ENCODE measurements at regions not wholly inside any gene's neighbourhood (a gene's known extent, or its start where the extent isn't known, plus 50 kb on each side); places are given as distances from the start of the nearest gene placed in this dataset.

DNA sequence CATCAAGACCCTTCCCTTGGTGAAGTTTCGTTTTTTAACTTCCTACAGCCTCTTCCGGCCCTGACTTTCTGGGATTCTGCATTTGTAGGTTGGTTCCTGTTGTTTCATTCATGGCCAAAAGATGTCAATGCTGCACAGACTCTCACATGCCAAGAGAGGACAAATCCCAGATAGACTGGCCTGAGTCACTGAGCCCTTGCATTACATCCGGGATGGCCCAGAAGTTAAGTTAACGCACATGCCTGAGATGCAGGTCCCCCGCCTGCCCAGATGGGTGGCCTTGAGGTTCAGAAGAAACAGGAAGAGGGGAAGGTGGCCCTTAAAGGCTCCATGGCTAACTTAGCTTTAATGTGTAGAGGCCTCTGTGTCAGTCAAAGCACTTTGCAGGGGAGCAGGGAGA is 51.6 kb upstream of the SRGAP3 start:
- DNase-seq, result no peak

DNA sequence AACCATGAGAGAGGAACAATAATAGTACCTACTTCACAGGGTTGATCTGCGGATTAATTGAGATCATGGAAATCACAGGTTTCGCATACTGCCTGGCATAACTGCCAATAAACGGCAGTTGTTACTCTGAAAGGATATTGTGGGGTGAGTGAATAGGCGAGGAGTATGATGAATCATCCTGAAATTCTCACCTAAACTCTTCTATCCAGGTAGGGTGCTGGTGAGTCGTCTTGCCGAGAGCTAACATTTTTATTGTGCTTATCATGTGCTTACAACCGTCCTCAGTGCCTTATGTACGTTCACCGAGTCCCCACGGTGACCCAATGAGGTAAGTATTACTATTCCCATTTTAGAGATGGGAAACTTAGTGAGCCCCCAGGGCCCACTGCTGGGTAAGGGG is 52.4 kb upstream of the SRGAP3 start:
- no peak for DNase-seq

DNA sequence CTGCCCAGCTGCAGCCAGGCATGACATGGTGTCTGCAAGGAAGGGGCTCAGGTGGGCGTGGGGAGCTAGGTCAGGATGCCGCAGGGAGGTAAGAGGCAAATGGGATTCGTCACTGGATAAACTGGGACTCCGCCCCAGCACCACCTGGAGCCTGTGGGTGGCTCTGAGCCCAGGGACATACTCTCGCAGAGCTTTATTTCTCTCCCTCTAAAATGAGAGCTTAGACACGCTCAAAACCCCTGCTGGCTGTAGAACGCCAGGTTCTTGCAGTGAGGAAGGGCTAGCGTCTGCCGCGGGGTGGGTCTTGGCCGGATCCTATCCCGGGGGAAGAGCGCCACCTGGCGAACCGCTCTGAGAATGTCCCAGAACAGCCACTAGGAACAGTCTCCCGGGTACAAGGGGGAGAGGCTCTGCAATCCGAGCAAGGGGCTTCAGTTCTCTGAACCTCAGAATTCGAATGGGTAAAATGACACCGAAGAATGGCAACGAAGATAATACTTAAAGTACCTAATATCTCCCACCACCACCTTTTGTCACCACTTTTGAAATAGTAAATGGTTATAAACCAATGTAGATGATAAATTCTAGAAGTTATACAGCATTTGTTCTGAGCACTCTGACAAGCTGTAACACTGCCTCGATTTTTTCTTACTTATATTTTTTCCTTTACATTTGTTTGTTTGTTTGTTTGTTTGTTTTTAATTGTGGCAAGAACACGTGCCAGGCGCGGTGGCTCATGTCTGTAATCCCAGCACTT is 53.2 kb upstream of the SRGAP3 start:
- DNase-seq, result peak; percentile 73

DNA sequence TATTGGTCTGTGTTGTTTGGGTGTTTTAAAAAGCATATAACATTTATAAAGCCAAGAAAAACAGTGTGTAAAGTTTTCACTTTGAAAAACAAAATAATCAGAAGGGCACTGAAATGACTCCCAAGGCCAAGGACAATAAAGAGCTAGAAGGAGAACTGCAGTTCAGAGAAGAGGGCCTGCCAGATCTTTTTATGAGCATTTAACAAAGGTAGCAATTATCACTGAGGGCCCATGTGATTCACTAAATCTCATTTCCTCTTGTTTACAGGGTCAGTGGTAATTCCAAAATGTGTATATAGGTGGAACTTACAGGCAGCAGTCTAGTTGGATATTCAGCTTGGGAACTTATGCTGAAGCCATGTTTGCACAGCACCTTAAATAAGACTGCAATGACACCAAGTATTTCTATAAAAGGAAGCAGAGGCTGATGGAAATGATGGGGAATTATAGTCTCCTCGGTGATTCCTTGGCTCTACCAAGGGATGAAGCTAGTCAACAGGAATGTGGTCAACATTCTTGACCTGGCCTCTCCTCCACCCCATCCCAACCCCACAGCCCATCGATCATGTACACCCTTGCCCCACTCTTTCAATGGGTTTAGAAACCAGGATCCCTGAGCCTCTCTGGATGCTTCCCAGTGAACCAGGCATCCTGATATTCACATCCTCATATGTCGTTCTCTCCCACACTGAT is 54.4 kb upstream of the THUMPD3 start:
- no peak for DNase-seq

DNA sequence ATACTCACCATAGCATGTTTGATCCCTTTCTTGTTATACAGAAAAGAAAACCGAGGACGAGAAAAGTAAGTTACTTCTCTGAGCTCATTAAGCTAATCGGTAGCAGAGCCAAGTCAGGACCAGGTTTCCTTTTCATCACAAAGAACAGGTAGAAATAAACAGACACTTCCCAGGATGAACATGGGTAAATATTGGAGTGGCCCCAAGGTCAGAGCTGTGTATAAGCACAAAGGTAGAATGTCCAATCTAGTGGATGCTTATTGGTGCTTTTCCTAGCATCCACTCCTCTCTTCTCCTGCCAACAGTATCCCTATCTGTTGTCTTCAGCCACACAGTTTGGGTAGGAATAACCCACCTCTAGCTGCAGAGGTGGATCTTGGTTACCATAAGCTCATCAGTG is 52.8 kb upstream of the THUMPD3 start:
- DNase-seq, result no peak

DNA sequence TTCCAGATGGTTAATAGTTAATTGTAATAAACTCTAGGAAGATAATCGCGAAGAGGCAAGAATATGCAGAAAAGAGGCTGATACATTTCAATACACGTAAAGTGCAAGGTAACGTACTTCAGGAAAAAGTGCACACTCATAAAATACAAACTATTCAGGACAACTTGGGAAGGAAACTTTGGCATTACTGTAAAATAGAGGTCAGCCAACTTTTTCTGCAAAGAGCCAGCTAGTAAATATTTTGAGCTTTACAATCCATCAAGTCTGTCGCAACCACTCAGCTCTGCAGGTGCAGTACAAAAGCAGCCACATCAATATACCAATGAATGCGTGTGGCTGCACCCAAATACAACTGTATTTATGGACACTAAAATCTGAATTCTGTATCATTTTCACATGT is 51.6 kb upstream of the THUMPD3 start:
- DNase-seq, result no peak
